ENCODE measurements at regions not wholly inside any gene's neighbourhood (a gene's known extent, or its start where the extent isn't known, plus 50 kb on each side); places are given as distances from the start of the nearest gene placed in this dataset.
"Not testable (repeated sequence)": the region's sequence is repeated elsewhere in the genome, so short reads cannot be mapped to it uniquely, and the experiment has no call there.

GRCh38 chr18:14975431-14975830, 227.5 kb downstream of the ANKRD30B start:
- no peak overlapping the region for H3K4me3 ChIP-seq (ENCODE audit: low read length)
- no peak for TF ChIP-seq CTCF (IDR thresholded peaks at IDR 0.05; ENCODE audit: insufficient read depth, low read depth, low read length, missing control alignments)
- DNase-seq (ENCODE audit: low read depth) = no peak

- H3K4me3 ChIP-seq (ENCODE audit: low read length) = no peak overlapping the region
- DNase-seq (ENCODE audit: low read depth) = no peak
- no peak for TF ChIP-seq CTCF (IDR thresholded peaks at IDR 0.05; ENCODE audit: insufficient read depth, low read depth, low read length, missing control alignments)
Observed at GRCh38 chr18:14976736-14977430, 228.9 kb downstream of the ANKRD30B start.

GRCh38 chr18:14978191-14978590, 230.2 kb downstream of the ANKRD30B start:
- no peak overlapping the region for H3K4me3 ChIP-seq (ENCODE audit: low read length)
- DNase-seq (ENCODE audit: low read depth) = no peak
- TF ChIP-seq CTCF (IDR thresholded peaks at IDR 0.05; ENCODE audit: insufficient read depth, low read depth, low read length, missing control alignments) = no peak

GRCh38 chr18:14978962-14979535, 231.1 kb downstream of the ANKRD30B start:
- peak; percentile 17 for TF ChIP-seq CTCF (IDR thresholded peaks at IDR 0.05; ENCODE audit: insufficient read depth, low read depth, low read length, missing control alignments)
- no peak overlapping the region for H3K4me3 ChIP-seq (ENCODE audit: low read length)
- DNase-seq (ENCODE audit: low read depth) = no peak

- TF ChIP-seq CTCF (IDR thresholded peaks at IDR 0.05; ENCODE audit: insufficient read depth, low read depth, low read length, missing control alignments) = no peak
- H3K4me3 ChIP-seq (ENCODE audit: low read length) = no peak overlapping the region
- no peak for DNase-seq (ENCODE audit: low read depth)
Observed at GRCh38 chr18:14979875-14980274, 231.9 kb downstream of the ANKRD30B start.

- not testable (repeated sequence) for H3K4me3 ChIP-seq (ENCODE audit: low read length); DNase-seq (ENCODE audit: low read depth)
Observed at GRCh38 chr18:14984531-14984930, 236.6 kb downstream of the ANKRD30B start.

- H3K4me3 ChIP-seq (ENCODE audit: low read length); DNase-seq (ENCODE audit: low read depth): not testable (repeated sequence)
Observed at GRCh38 chr18:14985291-14986013, 237.5 kb downstream of the ANKRD30B start.

- DNase-seq (ENCODE audit: low read depth); H3K4me3 ChIP-seq (ENCODE audit: low read length): not testable (repeated sequence)
Observed at GRCh38 chr18:14987377-14987776, 239.4 kb downstream of the ANKRD30B start.

- H3K4me3 ChIP-seq (ENCODE audit: low read length); DNase-seq (ENCODE audit: low read depth): not testable (repeated sequence)
Observed at GRCh38 chr18:14987960-14988710, 240.2 kb downstream of the ANKRD30B start.

- H3K4me3 ChIP-seq (ENCODE audit: low read length); DNase-seq (ENCODE audit: low read depth): not testable (repeated sequence)
Observed at GRCh38 chr18:14989569-14989968, 241.6 kb downstream of the ANKRD30B start.

- DNase-seq (ENCODE audit: low read depth) = not testable (repeated sequence)
Observed at GRCh38 chr18:14991934-14992445, 244.0 kb downstream of the ANKRD30B start.

GRCh38 chr18:14992758-14993157, 244.8 kb downstream of the ANKRD30B start:
- DNase-seq (ENCODE audit: low read depth); H3K4me3 ChIP-seq (ENCODE audit: low read length): not testable (repeated sequence)

More at GRCh38 chr18:14991934-14992445, 244.0 kb downstream of the ANKRD30B start:
- not testable (repeated sequence) for H3K4me3 ChIP-seq (ENCODE audit: low read length)

Measured in epithelial cell of esophagus (primary cell).